Endothelial cell of umbilical vein (primary cell): ENCODE measurements at regions not wholly inside any gene's neighbourhood (a gene's known extent, or its start where the extent isn't known, plus 50 kb on each side); places are given as distances from the start of the nearest gene placed in this dataset.

Experiments used
- BruUV-seq: library from RNA; stranded (reverse); fragments of 400-500 nt; replicated peaks from 2 replicates; lab custom pipeline; 2021; lab: Mats Ljungman, UMichigan
- CTCF ChIA-PET: fragments of 300-600, 350-600 bp; sonication (Branson Sonifier 250); formaldehyde crosslinking; loops from one replicate; lab custom pipeline; 2021; ENCODE audit warnings: antibody characterized with exemption, inconsistent platforms; lab: Charles Lee
- POLR2A ChIA-PET: fragments of 300-600, 350-600 bp; sonication (Branson Sonifier 250); formaldehyde crosslinking; loops from one replicate; lab custom pipeline; 2021; ENCODE audit warnings: antibody characterized with exemption, inconsistent platforms; lab: Charles Lee
- DNase-seq: peaks from one replicate; pipeline ENCODE4 v3.0.0-alpha.2; 2011; ENCODE audit warnings: low read depth, low spot score
- FAIRE-seq: peaks from 2 replicates; lab custom pipeline; 2011; peaks lifted over from hg19 to GRCh38; lab: Jason Lieb, UNC
- H2AFZ ChIP-seq: 2 replicates; pipeline ENCODE4 v1.6.0; 2012; ENCODE audit warnings: low read depth, low read length, control low read depth, inconsistent platforms
- H3K27ac ChIP-seq: 2 replicates; pipeline ENCODE4 v1.5.1; 2011; ENCODE audit warnings: low read depth, mild to moderate bottlenecking, control low read depth, low read length, moderate library complexity; ENCODE audit not compliant: insufficient read depth
- H3K27me3 ChIP-seq, 2 experiments: 2 replicates each; pipeline versions ENCODE4 v1.6.0 to v1.6.1; 2011; ENCODE audit warnings: low read length in 2 of 2, mixed read lengths in 1 of 2; ENCODE audit not compliant: control insufficient read depth in 2 of 2, insufficient read depth in 2 of 2
- H3K36me3 ChIP-seq, 2 experiments: 2 replicates in 1 of 2; 3 replicates in 1 of 2; pipeline ENCODE4 v1.5.1; 2011; ENCODE audit warnings: low read length in 2 of 2, mild to moderate bottlenecking in 1 of 2, moderate library complexity in 1 of 2; ENCODE audit not compliant: control insufficient read depth in 2 of 2, insufficient read depth in 2 of 2; ENCODE audit errors: extremely low read depth in 1 of 2
- H3K4me1 ChIP-seq: 3 replicates; pipeline ENCODE4 v1.5.1; 2011; ENCODE audit warnings: mild to moderate bottlenecking, low read length; ENCODE audit not compliant: control insufficient read depth, insufficient read depth; ENCODE audit errors: extremely low read depth
- H3K4me2 ChIP-seq: 2 replicates; pipeline ENCODE4 v1.6.1; 2011; ENCODE audit warnings: low read length, control low read depth, mixed read lengths; ENCODE audit not compliant: insufficient read depth
- H3K4me3 ChIP-seq, 3 experiments: fragments of 200-600 bp in 1 of 3; sonication (generic), shearing (Covaris generic) in 1 of 3; replicated peaks in 1 of 3; 2 replicates each; pipeline ENCODE4 v1.5.1; 2011 to 2016; ENCODE audit warnings: control low read depth in 3 of 3, low read length in 3 of 3, mild to moderate bottlenecking in 2 of 3, inconsistent platforms in 1 of 3, low read depth in 1 of 3, moderate library complexity in 1 of 3; ENCODE audit not compliant: insufficient read depth in 1 of 3
- H3K79me2 ChIP-seq: 2 replicates; pipeline ENCODE4 v1.6.0; 2012; ENCODE audit warnings: low read length, inconsistent platforms; ENCODE audit not compliant: control insufficient read depth, insufficient read depth
- H3K9ac ChIP-seq: replicated peaks from 2 replicates; pipeline ENCODE3; 2011; ENCODE audit warnings: low read length, control low read depth; ENCODE audit not compliant: insufficient read depth; ENCODE audit errors: extremely low read depth
- H3K9me1 ChIP-seq: replicated peaks from 3 replicates; pipeline ENCODE4 v1.6.0; 2011; ENCODE audit warnings: mild to moderate bottlenecking, low read length; ENCODE audit not compliant: control insufficient read depth, insufficient read depth; ENCODE audit errors: extremely low read depth
- H3K9me3 ChIP-seq: replicated peaks from 2 replicates; pipeline ENCODE4 v1.5.1; 2012; ENCODE audit warnings: low read length, inconsistent platforms; ENCODE audit not compliant: control insufficient read depth, insufficient read depth
- H4K20me1 ChIP-seq: replicated peaks from 2 replicates; pipeline ENCODE3; 2011; ENCODE audit warnings: mild to moderate bottlenecking, low read length; ENCODE audit not compliant: control insufficient read depth, insufficient read depth; ENCODE audit errors: extremely low read depth
- EZH2 ChIP-seq: IDR thresholded peaks from 2 replicates; pipeline ENCODE4 v1.6.1; 2012; ENCODE audit warnings: borderline replicate concordance, low read depth, mild to moderate bottlenecking, moderate library complexity, low read length, inconsistent platforms; ENCODE audit not compliant: severe bottlenecking
- FOS ChIP-seq: IDR thresholded peaks from 2 replicates; pipeline ENCODE4 v1.6.1; 2011; ENCODE audit warnings: mild to moderate bottlenecking, low read length, moderate library complexity, borderline replicate concordance; ENCODE audit not compliant: insufficient read depth
- GATA2 ChIP-seq: IDR thresholded peaks from 2 replicates; pipeline ENCODE4 v1.7.0; 2011; ENCODE audit warnings: low read depth, mild to moderate bottlenecking, moderate library complexity, mixed read lengths, low read length; ENCODE audit not compliant: insufficient read length, insufficient read depth
- JUN ChIP-seq: IDR thresholded peaks from 2 replicates; pipeline ENCODE4 v1.6.1; 2011; ENCODE audit warnings: borderline replicate concordance, low read depth; ENCODE audit not compliant: insufficient read length, insufficient read depth
- MAX ChIP-seq: IDR thresholded peaks from 2 replicates; pipeline ENCODE4 v1.6.1; 2011; ENCODE audit not compliant: insufficient read depth, insufficient read length
- MYC ChIP-seq: IDR thresholded peaks from one replicate; pipeline ENCODE4 v1.6.1; 2011; ENCODE audit warnings: mild to moderate bottlenecking, low read depth, low read length
- POLR2A ChIP-seq: IDR thresholded peaks from 2 replicates; pipeline ENCODE4 v1.6.1; 2012; ENCODE audit warnings: low read depth, mild to moderate bottlenecking, control low read depth, low read length
- POLR2AphosphoS5 ChIP-seq: IDR thresholded peaks from 2 replicates; pipeline ENCODE4 v1.6.1; 2012; ENCODE audit warnings: low read depth, mild to moderate bottlenecking, control low read depth, low read length, moderate library complexity; ENCODE audit not compliant: insufficient read depth
- dilution Hi-C: fragments of 300-500 bp; cut with MboI; formaldehyde crosslinking; loops from one replicate; pipeline ENCODE4 v1.15.0; 2019; ENCODE audit warnings: low sequenced_read_pairs; ENCODE audit not compliant: extremely low pct_ligation_motif_present
- intact Hi-C: fragments of 100-400 bp; cut with micrococcal nuclease; formaldehyde crosslinking; loops from one replicate; pipeline ENCODE4 v1.10.0; 2022
- TF ChIP-seq, protein P1 (sequence below), 2 donors: IDR thresholded peaks; 1 replicate in 1 of 2; 2 replicates in 1 of 2; pipeline ENCODE4 v1.5.1; 2011; ENCODE audit warnings: low read length in 2 of 2, mild to moderate bottlenecking in 2 of 2, moderate library complexity in 2 of 2, control low read depth in 1 of 2, inconsistent platforms in 1 of 2, low read depth in 1 of 2; ENCODE audit not compliant: insufficient read depth in 1 of 2; ENCODE audit errors: extremely low read depth in 1 of 2

DNA sequence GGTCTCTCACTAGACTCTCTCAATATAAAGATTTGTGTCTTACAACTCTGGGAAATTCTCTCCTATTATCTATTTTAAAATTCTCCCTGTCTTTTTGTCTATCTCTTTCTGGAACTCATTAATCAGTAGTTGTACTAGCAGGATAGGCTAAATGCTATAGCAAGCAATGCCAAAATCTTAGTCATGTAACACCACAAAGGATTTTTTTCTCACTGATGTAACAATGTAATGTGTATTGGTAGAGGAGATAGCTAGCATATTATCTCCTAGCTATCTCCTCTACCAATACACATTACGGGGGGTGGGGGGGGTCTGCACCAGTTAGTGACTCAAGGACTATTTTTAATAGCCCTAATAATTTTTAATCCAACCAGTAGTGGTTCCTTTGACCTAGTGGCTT lies 225.4 kb downstream of the KLHL28 start:
- DNase-seq (no peak), FAIRE-seq (no peak)
- Histone ChIP-seq H3K27me3 (no peaks in the 10 kb centered on the region), H3K79me2 (no peaks in the 10 kb centered on the region), H3K36me3 (no peaks in the 10 kb centered on the region), H2AFZ (no peak overlapping the region), H3K27ac (no peak overlapping the region), H3K4me3 (no peak overlapping the region), H4K20me1 (no peaks in the 10 kb centered on the region), H3K4me2 (no peak overlapping the region), H3K9me1 (no peaks in the 10 kb centered on the region), H3K9ac (no peak overlapping the region), H3K9me3 (no peaks in the 10 kb centered on the region), H3K4me1 (no peaks in the 10 kb centered on the region)
- POLR2A ChIA-PET: no interaction called here
- CTCF ChIA-PET: no interaction called here
- dilution Hi-C loops: no loop called here
- intact Hi-C loops: no loop called here
- no peak for TF ChIP-seq EZH2
- no peak for TF ChIP-seq POLR2A
- TF ChIP-seq MYC: no peak
- TF ChIP-seq, protein P1, sequence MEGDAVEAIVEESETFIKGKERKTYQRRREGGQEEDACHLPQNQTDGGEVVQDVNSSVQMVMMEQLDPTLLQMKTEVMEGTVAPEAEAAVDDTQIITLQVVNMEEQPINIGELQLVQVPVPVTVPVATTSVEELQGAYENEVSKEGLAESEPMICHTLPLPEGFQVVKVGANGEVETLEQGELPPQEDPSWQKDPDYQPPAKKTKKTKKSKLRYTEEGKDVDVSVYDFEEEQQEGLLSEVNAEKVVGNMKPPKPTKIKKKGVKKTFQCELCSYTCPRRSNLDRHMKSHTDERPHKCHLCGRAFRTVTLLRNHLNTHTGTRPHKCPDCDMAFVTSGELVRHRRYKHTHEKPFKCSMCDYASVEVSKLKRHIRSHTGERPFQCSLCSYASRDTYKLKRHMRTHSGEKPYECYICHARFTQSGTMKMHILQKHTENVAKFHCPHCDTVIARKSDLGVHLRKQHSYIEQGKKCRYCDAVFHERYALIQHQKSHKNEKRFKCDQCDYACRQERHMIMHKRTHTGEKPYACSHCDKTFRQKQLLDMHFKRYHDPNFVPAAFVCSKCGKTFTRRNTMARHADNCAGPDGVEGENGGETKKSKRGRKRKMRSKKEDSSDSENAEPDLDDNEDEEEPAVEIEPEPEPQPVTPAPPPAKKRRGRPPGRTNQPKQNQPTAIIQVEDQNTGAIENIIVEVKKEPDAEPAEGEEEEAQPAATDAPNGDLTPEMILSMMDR (IDR thresholded peaks at IDR 0.05; ENCODE audit: extremely low read depth in 1 of 2, insufficient read depth in 1 of 2, low read depth in 1 of 2, low read length in 2 of 2): no peak
- TF ChIP-seq GATA2: no peak
- TF ChIP-seq FOS: no peak
- no peak for TF ChIP-seq MAX
- TF ChIP-seq POLR2AphosphoS5: no peak
- TF ChIP-seq JUN: no peak
- BruUV-seq: no TSS peak
